Nephron (organoid): ENCODE measurements at regions not wholly inside any gene's neighbourhood (a gene's known extent, or its start where the extent isn't known, plus 50 kb on each side); places are given as distances from the start of the nearest gene placed in this dataset.

Experiments
- H3K27ac Mint-ChIP-seq, 3 experiments: 2 replicates each; pipeline ENCODE4 v1.8.0; 2020; ENCODE audit warnings: mixed read lengths in 3 of 3, mild to moderate bottlenecking in 2 of 3, moderate library complexity in 1 of 3
- H3K27me3 Mint-ChIP-seq: 2 replicates; pipeline ENCODE4 v1.8.0; 2021; ENCODE audit warnings: low read depth, mild to moderate bottlenecking, moderate library complexity, mixed read lengths
- H3K36me3 Mint-ChIP-seq: 2 replicates; pipeline ENCODE4 v1.8.0; 2020; ENCODE audit warnings: low read depth, mixed read lengths
- H3K4me1 Mint-ChIP-seq: 2 replicates; pipeline ENCODE4 v1.8.0; 2020; ENCODE audit warnings: mixed read lengths
- H3K4me3 Mint-ChIP-seq, 3 experiments: 2 replicates each; pipeline ENCODE4 v1.8.0; 2020; ENCODE audit warnings: mild to moderate bottlenecking in 3 of 3, mixed read lengths in 3 of 3, moderate library complexity in 2 of 3
- H3K9me3 Mint-ChIP-seq: 2 replicates; pipeline ENCODE4 v1.8.0; 2020; ENCODE audit warnings: mixed read lengths
- CTCF ChIP-seq, 3 experiments: fragments of 200-600 bp; sonication (generic); IDR thresholded peaks; one replicate each; pipeline ENCODE4 v1.5.0; 2021; ENCODE audit warnings: antibody characterized with exemption in 3 of 3; ENCODE audit not compliant: unreplicated experiment in 3 of 3

GRCh38 chr5:68932830-68933434 lies 160.9 kb upstream of the SLC30A5 start:
- H3K27me3 Mint-ChIP-seq = no peaks in the 10 kb centered on the region
- peaks cover 39% of the 10 kb centered on the region for H3K9me3 Mint-ChIP-seq
- TF ChIP-seq CTCF (IDR thresholded peaks at IDR 0.05; ENCODE audit: unreplicated experiment in 3 of 3) = no peak
- H3K4me1 Mint-ChIP-seq = no peaks in the 10 kb centered on the region
- no peak overlapping the region for H3K4me3 Mint-ChIP-seq
- no peak overlapping the region for H3K27ac Mint-ChIP-seq
- peaks cover 9% of the 10 kb centered on the region for H3K36me3 Mint-ChIP-seq

GRCh38 chr5:68942169-68942568 lies 151.6 kb upstream of the SLC30A5 start:
- H3K36me3 Mint-ChIP-seq = no peaks in the 10 kb centered on the region
- TF ChIP-seq CTCF (IDR thresholded peaks at IDR 0.05; ENCODE audit: unreplicated experiment in 3 of 3) = no peak
- no peak overlapping the region for H3K27ac Mint-ChIP-seq
- no peaks in the 10 kb centered on the region for H3K27me3 Mint-ChIP-seq
- H3K4me3 Mint-ChIP-seq = no peak overlapping the region
- peaks cover 16% of the 10 kb centered on the region for H3K9me3 Mint-ChIP-seq
- peaks cover 3% of the 10 kb centered on the region for H3K4me1 Mint-ChIP-seq

GRCh38 chr5:68946728-68947127 lies 147.1 kb upstream of the SLC30A5 start:
- H3K36me3 Mint-ChIP-seq = no peaks in the 10 kb centered on the region
- no peak overlapping the region for H3K4me3 Mint-ChIP-seq
- H3K27ac Mint-ChIP-seq = peak overlapping the region in 1 of 3 experiments; percentile 11
- TF ChIP-seq CTCF (IDR thresholded peaks at IDR 0.05; ENCODE audit: unreplicated experiment in 3 of 3) = no peak
- H3K27me3 Mint-ChIP-seq = peaks cover 3% of the 10 kb centered on the region
- H3K9me3 Mint-ChIP-seq = peaks cover 4% of the 10 kb centered on the region
- H3K4me1 Mint-ChIP-seq = peaks cover 35% of the 10 kb centered on the region

GRCh38 chr5:68947986-68948385 lies 145.8 kb upstream of the SLC30A5 start:
- H3K36me3 Mint-ChIP-seq = no peaks in the 10 kb centered on the region

GRCh38 chr5:68949256-68949655 lies 144.6 kb upstream of the SLC30A5 start:
- Mint-ChIP-seq H3K4me3 (no peak overlapping the region), H3K4me1 (peaks cover 54% of the 10 kb centered on the region), H3K9me3 (no peaks in the 10 kb centered on the region), H3K27ac (peak overlapping the region in 2 of 3 experiments; percentile 89 to 92), H3K27me3 (peaks cover 3% of the 10 kb centered on the region), H3K36me3 (no peaks in the 10 kb centered on the region)
- no peak for TF ChIP-seq CTCF (IDR thresholded peaks at IDR 0.05; ENCODE audit: unreplicated experiment in 3 of 3)

More at GRCh38 chr5:68947986-68948385, 145.8 kb upstream of the SLC30A5 start:
- peaks cover 3% of the 10 kb centered on the region for H3K27me3 Mint-ChIP-seq
- no peak overlapping the region for H3K4me3 Mint-ChIP-seq
- peak overlapping the region in 2 of 3 experiments; percentile 20 to 66 for H3K27ac Mint-ChIP-seq
- peaks cover under 1% of the 10 kb centered on the region for H3K9me3 Mint-ChIP-seq
- TF ChIP-seq CTCF (IDR thresholded peaks at IDR 0.05; ENCODE audit: unreplicated experiment in 3 of 3) = no peak
- peaks cover 41% of the 10 kb centered on the region for H3K4me1 Mint-ChIP-seq

GRCh38 chr5:68949711-68950110 lies 144.1 kb upstream of the SLC30A5 start:
- Mint-ChIP-seq H3K36me3 (no peaks in the 10 kb centered on the region), H3K4me3 (no peak overlapping the region), H3K9me3 (no peaks in the 10 kb centered on the region), H3K4me1 (peaks cover 58% of the 10 kb centered on the region), H3K27ac (peak overlapping the region; percentile 68 to 92 (median 89)), H3K27me3 (peaks cover 3% of the 10 kb centered on the region)
- TF ChIP-seq CTCF (IDR thresholded peaks at IDR 0.05; ENCODE audit: unreplicated experiment in 3 of 3) = no peak
